Panc1 (cell line): ENCODE measurements at regions not wholly inside any gene's neighbourhood (a gene's known extent, or its start where the extent isn't known, plus 50 kb on each side); places are given as distances from the start of the nearest gene placed in this dataset.

Experiments
- CTCF ChIP-seq: fragments of 450-650 bp; IDR thresholded peaks from 2 replicates; pipeline ENCODE4 v1.5.1; 2017; ENCODE audit warnings: mild to moderate bottlenecking
- POLR2AphosphoS5 ChIP-seq: IDR thresholded peaks from 2 replicates; pipeline ENCODE4 v1.6.1; 2012; ENCODE audit warnings: mild to moderate bottlenecking, low read depth, low read length, moderate library complexity
- REST ChIP-seq, 2 experiments: IDR thresholded peaks; 2 replicates each; pipeline ENCODE4 v1.6.1; 2011 to 2012; ENCODE audit warnings: low read depth in 2 of 2, control low read depth in 1 of 2, low read length in 1 of 2, mild to moderate bottlenecking in 1 of 2, moderate library complexity in 1 of 2; ENCODE audit not compliant: insufficient read depth in 1 of 2
- SIN3A ChIP-seq: IDR thresholded peaks from 2 replicates; pipeline ENCODE4 v1.6.1; 2012; ENCODE audit warnings: low read depth, mild to moderate bottlenecking, low read length, moderate library complexity, borderline replicate concordance; ENCODE audit not compliant: insufficient read depth

- TF ChIP-seq CTCF: no peak
- TF ChIP-seq POLR2AphosphoS5: no peak
- no peak for TF ChIP-seq SIN3A
- TF ChIP-seq REST (IDR thresholded peaks at IDR 0.05; ENCODE audit: insufficient read depth in 1 of 2, low read depth in 2 of 2, low read length in 1 of 2): no peak
These were observed 249.8 kb upstream of the ID4 start for GRCh38 chr6:19587238-19587942.
